Uterus (tissue), 2 donors: ENCODE measurements at regions not wholly inside any gene's neighbourhood (a gene's known extent, or its start where the extent isn't known, plus 50 kb on each side); places are given as distances from the start of the nearest gene placed in this dataset.

Source experiments
- POLR2A ChIP-seq, 2 donors: fragments of 450-650 bp; IDR thresholded peaks; one replicate each; pipeline ENCODE4 v1.6.1; 2016; ENCODE audit warnings: antibody characterized with exemption in 2 of 2, mild to moderate bottlenecking in 1 of 2, moderate library complexity in 1 of 2
- TF ChIP-seq, protein P1 (sequence below), 4 experiments: fragments of 200-600 bp in 2 of 4; fragments of 450-650 bp in 2 of 4; sonication (generic) in 2 of 4; IDR thresholded peaks; one replicate each; pipeline ENCODE4 v1.5.1; 2016 to 2019; ENCODE audit warnings: antibody characterized with exemption in 4 of 4, mild to moderate bottlenecking in 2 of 4, moderate library complexity in 1 of 4

DNA sequence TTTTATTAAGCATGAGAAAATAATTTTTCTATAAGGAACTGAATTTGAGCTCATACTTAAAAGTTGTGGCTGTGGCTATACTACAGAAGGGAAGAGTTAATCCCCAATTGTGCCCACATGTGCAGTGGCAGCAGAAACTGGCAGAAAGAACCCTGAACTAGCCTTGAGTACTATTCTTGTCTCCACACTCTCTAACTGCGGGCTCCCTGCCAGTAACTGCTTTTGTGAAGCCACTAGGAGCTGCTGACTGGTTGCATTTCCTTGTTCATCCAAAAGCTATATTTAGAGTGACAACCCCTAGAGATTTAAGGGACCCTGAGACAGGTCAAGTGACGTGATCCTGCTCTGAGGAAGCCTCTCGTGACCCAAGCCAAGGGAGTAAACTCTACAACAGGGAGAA lies 238.6 kb downstream of the ELAVL2 start:
- TF ChIP-seq, protein P1, sequence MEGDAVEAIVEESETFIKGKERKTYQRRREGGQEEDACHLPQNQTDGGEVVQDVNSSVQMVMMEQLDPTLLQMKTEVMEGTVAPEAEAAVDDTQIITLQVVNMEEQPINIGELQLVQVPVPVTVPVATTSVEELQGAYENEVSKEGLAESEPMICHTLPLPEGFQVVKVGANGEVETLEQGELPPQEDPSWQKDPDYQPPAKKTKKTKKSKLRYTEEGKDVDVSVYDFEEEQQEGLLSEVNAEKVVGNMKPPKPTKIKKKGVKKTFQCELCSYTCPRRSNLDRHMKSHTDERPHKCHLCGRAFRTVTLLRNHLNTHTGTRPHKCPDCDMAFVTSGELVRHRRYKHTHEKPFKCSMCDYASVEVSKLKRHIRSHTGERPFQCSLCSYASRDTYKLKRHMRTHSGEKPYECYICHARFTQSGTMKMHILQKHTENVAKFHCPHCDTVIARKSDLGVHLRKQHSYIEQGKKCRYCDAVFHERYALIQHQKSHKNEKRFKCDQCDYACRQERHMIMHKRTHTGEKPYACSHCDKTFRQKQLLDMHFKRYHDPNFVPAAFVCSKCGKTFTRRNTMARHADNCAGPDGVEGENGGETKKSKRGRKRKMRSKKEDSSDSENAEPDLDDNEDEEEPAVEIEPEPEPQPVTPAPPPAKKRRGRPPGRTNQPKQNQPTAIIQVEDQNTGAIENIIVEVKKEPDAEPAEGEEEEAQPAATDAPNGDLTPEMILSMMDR (IDR thresholded peaks at IDR 0.05) = no peak
- no peak for TF ChIP-seq POLR2A (IDR thresholded peaks at IDR 0.05)
